H1 (cell line): ENCODE measurements at regions not wholly inside any gene's neighbourhood (a gene's known extent, or its start where the extent isn't known, plus 50 kb on each side); places are given as distances from the start of the nearest gene placed in this dataset.

Source experiments
- CTCF ChIA-PET: fragments of 300-600 bp; sonication (Branson Sonifier 250); formaldehyde crosslinking; loops from one replicate; lab custom pipeline; 2021; ENCODE audit not compliant: partially characterized antibody; lab: Charles Lee
- POLR2A ChIA-PET: fragments of 300-600 bp; sonication (Branson Sonifier 250); formaldehyde crosslinking; loops from one replicate; lab custom pipeline; 2021; ENCODE audit warnings: inconsistent platforms; ENCODE audit not compliant: partially characterized antibody; lab: Charles Lee
- DNase-seq, 2 experiments: peaks; one replicate each; pipeline versions ENCODE4 v3.0.0 to v3.0.0-alpha.2; 2010 to 2022; ENCODE audit warnings: low spot score in 2 of 2, low read depth in 1 of 2, mixed read lengths in 1 of 2
- FAIRE-seq: peaks from 2 replicates; lab custom pipeline; 2011; peaks lifted over from hg19 to GRCh38; lab: Jason Lieb, UNC
- H2AFZ ChIP-seq: 2 replicates; pipeline ENCODE4 v1.8.1; 2012; ENCODE audit warnings: low read length, inconsistent platforms
- H2AK5ac ChIP-seq: 2 replicates; pipeline ENCODE4 v1.6.1; 2013; ENCODE audit warnings: low read depth, low read length
- H2BK120ac ChIP-seq: replicated peaks from 2 replicates; pipeline ENCODE3; 2013; ENCODE audit warnings: low read depth, low read length, inconsistent platforms
- H2BK12ac ChIP-seq: 2 replicates; pipeline ENCODE4 v1.6.1; 2013; ENCODE audit warnings: low read depth, low read length
- H2BK15ac ChIP-seq: 2 replicates; pipeline ENCODE4 v1.6.1; 2013; ENCODE audit warnings: low read length
- H2BK20ac ChIP-seq: 2 replicates; pipeline ENCODE4 v1.6.1; 2013; ENCODE audit warnings: low read length
- H2BK5ac ChIP-seq: 2 replicates; pipeline ENCODE4 v1.6.1; 2013; ENCODE audit warnings: low read depth, low read length
- H3K14ac ChIP-seq: 2 replicates; pipeline ENCODE4 v1.6.1; 2013; ENCODE audit warnings: inconsistent platforms; ENCODE audit not compliant: insufficient read length
- H3K18ac ChIP-seq: 2 replicates; pipeline ENCODE4 v1.6.1; 2013; ENCODE audit warnings: low read length; ENCODE audit errors: extremely low read depth
- H3K23ac ChIP-seq: 2 replicates; pipeline ENCODE4 v1.6.1; 2013; ENCODE audit warnings: inconsistent platforms; ENCODE audit not compliant: insufficient read length
- H3K23me2 ChIP-seq: 2 replicates; pipeline ENCODE4 v1.6.1; 2013; ENCODE audit warnings: low read depth, low read length
- H3K27ac ChIP-seq: 2 replicates; pipeline ENCODE4 v1.6.1; 2011; ENCODE audit warnings: low read depth, low read length, inconsistent platforms
- H3K27me3 ChIP-seq, 4 experiments: replicated peaks in 1 of 4; 1 replicate in 1 of 4; 2 replicates in 3 of 4; pipeline versions ENCODE4 v1.6.1 to v1.8.1; 2011 to 2013; ENCODE audit warnings: low read length in 3 of 4, mild to moderate bottlenecking in 3 of 4, inconsistent platforms in 2 of 4, mixed read lengths in 2 of 4, moderate library complexity in 1 of 4; ENCODE audit not compliant: control insufficient read depth in 3 of 4, insufficient read depth in 3 of 4; ENCODE audit errors: extremely low read depth in 1 of 4
- H3K36me3 ChIP-seq, 4 experiments: 2 replicates each; pipeline versions ENCODE4 v1.6.1 to v1.8.1; 2011 to 2013; ENCODE audit warnings: mild to moderate bottlenecking in 4 of 4, low read length in 3 of 4, moderate library complexity in 2 of 4, control low read depth in 1 of 4, inconsistent platforms in 1 of 4; ENCODE audit not compliant: insufficient read depth in 4 of 4, control insufficient read depth in 2 of 4
- H3K4ac ChIP-seq: replicated peaks from 2 replicates; pipeline ENCODE3; 2013; ENCODE audit warnings: low read length, low read depth, mixed read lengths, inconsistent platforms; ENCODE audit not compliant: insufficient read length
- H3K4me1 ChIP-seq, 4 experiments: replicated peaks in 1 of 4; 1 replicate in 1 of 4; 2 replicates in 3 of 4; pipeline versions ENCODE4 v1.6.1 to v1.8.1; 2011 to 2013; ENCODE audit warnings: low read length in 3 of 4, inconsistent platforms in 2 of 4, mixed read lengths in 1 of 4; ENCODE audit not compliant: insufficient read depth in 4 of 4, control insufficient read depth in 3 of 4
- H3K4me2 ChIP-seq, 2 experiments: 2 replicates each; pipeline versions ENCODE4 v1.6.1 to v1.8.1; 2011 to 2013; ENCODE audit warnings: low read depth in 2 of 2, low read length in 2 of 2, control low read depth in 1 of 2, inconsistent platforms in 1 of 2, mild to moderate bottlenecking in 1 of 2; ENCODE audit not compliant: insufficient read depth in 1 of 2
- H3K4me3 ChIP-seq, 4 experiments: fragments of 200-600, 300-600 bp in 1 of 4; sonication (generic), shearing (Covaris generic), sonication (Bioruptor Twin) in 1 of 4; 2 replicates each; pipeline versions ENCODE4 v1.5.1 to v1.8.1; 2011 to 2016; ENCODE audit warnings: low read length in 4 of 4, low read depth in 3 of 4, control low read depth in 2 of 4, inconsistent platforms in 2 of 4, mild to moderate bottlenecking in 2 of 4, mixed read lengths in 1 of 4, moderate library complexity in 1 of 4; ENCODE audit not compliant: insufficient read depth in 2 of 4; ENCODE audit errors: extremely low read depth in 1 of 4
- H3K56ac ChIP-seq: replicated peaks from 2 replicates; pipeline ENCODE3; 2013; ENCODE audit warnings: low read depth, mild to moderate bottlenecking, mixed read lengths, low read length, inconsistent platforms; ENCODE audit not compliant: insufficient read length
- H3K79me1 ChIP-seq: 2 replicates; pipeline ENCODE4 v1.6.1; 2013; ENCODE audit warnings: low read depth, low read length, control low read depth
- H3K79me2 ChIP-seq, 2 experiments: 2 replicates each; pipeline versions ENCODE4 v1.6.1 to v1.8.1; 2012 to 2013; ENCODE audit warnings: low read length in 2 of 2, mild to moderate bottlenecking in 2 of 2, inconsistent platforms in 1 of 2; ENCODE audit not compliant: insufficient read depth in 2 of 2, control insufficient read depth in 1 of 2
- H3K9ac ChIP-seq, 4 experiments: replicated peaks in 1 of 4; 1 replicate in 1 of 4; 2 replicates in 3 of 4; pipeline versions ENCODE4 v1.6.1 to v1.8.1; 2011 to 2013; ENCODE audit warnings: low read depth in 3 of 4, low read length in 3 of 4, control low read depth in 2 of 4, mild to moderate bottlenecking in 2 of 4, moderate library complexity in 2 of 4, inconsistent platforms in 1 of 4; ENCODE audit errors: extremely low read depth in 1 of 4
- H3K9me3 ChIP-seq, 2 experiments: 2 replicates each; pipeline versions ENCODE4 v1.6.1 to v1.8.1; 2012 to 2013; ENCODE audit warnings: mild to moderate bottlenecking in 2 of 2, moderate library complexity in 2 of 2, control low read depth in 1 of 2, inconsistent platforms in 1 of 2, low read depth in 1 of 2, low read length in 1 of 2, mixed read lengths in 1 of 2; ENCODE audit not compliant: insufficient read depth in 2 of 2
- H4K20me1 ChIP-seq, 2 experiments: replicated peaks in 1 of 2; 2 replicates each; pipeline versions ENCODE3 to v1.8.1; 2011 to 2013; ENCODE audit warnings: inconsistent platforms in 2 of 2, low read length in 2 of 2, mild to moderate bottlenecking in 1 of 2; ENCODE audit not compliant: insufficient read depth in 2 of 2, control insufficient read depth in 1 of 2
- H4K5ac ChIP-seq: 2 replicates; pipeline ENCODE4 v1.6.1; 2013; ENCODE audit warnings: low read length, low read depth, mixed read lengths, inconsistent platforms; ENCODE audit not compliant: insufficient read length
- H4K8ac ChIP-seq: 2 replicates; pipeline ENCODE4 v1.8.0; 2013; ENCODE audit warnings: mild to moderate bottlenecking, moderate library complexity, low read length, inconsistent platforms; ENCODE audit not compliant: insufficient read depth; ENCODE audit errors: extremely low read depth
- H4K91ac ChIP-seq: replicated peaks from 2 replicates; pipeline ENCODE3; 2013; ENCODE audit warnings: low read length, mixed read lengths, inconsistent platforms; ENCODE audit not compliant: insufficient read length
- NRF1 ChIP-seq: IDR thresholded peaks from 2 replicates; pipeline ENCODE4 v1.6.1; 2011; ENCODE audit warnings: mild to moderate bottlenecking, low read depth, low read length, improper control_type of control experiment
- WGBS, 2 experiments: shearing (Covaris generic) in 1 of 2; methylation state at CpG; one replicate each; pipeline versions ENCODE4 v1.1.6 to v1.1.7; 2013 to 2015; ENCODE audit warnings: low lambda C conversion rate in 2 of 2, mixed read lengths in 2 of 2, inconsistent platforms in 1 of 2, low coverage in 1 of 2, missing lambda C conversion rate in 1 of 2; ENCODE audit not compliant: insufficient replicate concordance in 2 of 2, insufficient coverage in 1 of 2, insufficient read length in 1 of 2; ENCODE audit errors: extremely low coverage in 1 of 2, missing lambda C conversion rate in 1 of 2; 5-methylcytosine and 5-hydroxymethylcytosine counted together
- TF ChIP-seq, protein P1 (sequence below): IDR thresholded peaks from 2 replicates; pipeline ENCODE4 v1.6.1; 2011; ENCODE audit warnings: low read length, improper control_type of control experiment
- TF ChIP-seq, protein P2 (sequence below): IDR thresholded peaks from 2 replicates; pipeline ENCODE4 v1.6.1; 2012; ENCODE audit warnings: low read length, inconsistent platforms

DNA sequence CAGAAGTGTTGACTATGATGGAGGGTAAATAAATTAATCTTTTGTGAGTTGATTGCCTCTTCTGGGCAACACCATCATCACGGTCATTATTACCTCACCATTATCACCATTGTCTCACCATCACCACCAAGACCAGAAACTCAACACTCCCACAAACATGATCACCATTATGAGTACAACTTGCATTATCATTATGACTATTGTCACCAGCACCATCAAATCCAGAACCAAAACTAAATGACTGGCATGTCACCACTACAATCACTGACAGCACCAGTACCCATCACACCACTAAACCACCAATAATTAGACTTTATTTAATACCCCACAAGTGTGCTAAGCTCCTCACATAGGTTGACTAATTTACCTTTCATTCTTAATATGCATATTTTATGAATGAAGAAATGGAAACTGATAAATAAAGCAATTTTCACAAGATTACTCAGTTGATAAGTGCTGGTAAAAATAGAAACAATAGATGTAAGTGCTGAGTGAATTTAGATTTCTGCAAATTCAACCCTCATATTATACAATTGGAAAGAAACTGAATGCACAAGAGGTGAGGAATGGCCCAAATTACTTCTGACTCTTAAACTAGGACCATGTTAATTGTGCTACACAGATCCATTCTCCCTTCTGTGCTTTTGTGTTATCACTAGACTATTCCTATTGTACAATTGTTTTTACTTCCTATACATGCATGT is 517.8 kb upstream of the PAPPA start:
- DNase-seq (no peak), FAIRE-seq (no peak)
- no peak overlapping the region for H2AFZ ChIP-seq
- no peaks in the 10 kb centered on the region for H3K79me2 ChIP-seq
- no peak overlapping the region for H2BK20ac ChIP-seq
- no peak overlapping the region for H3K14ac ChIP-seq
- H2BK12ac ChIP-seq, result no peak overlapping the region
- H2BK15ac ChIP-seq, result no peak overlapping the region
- no peak overlapping the region for H2BK5ac ChIP-seq
- H3K4me2 ChIP-seq, result no peak overlapping the region
- H3K27ac ChIP-seq, result no peak overlapping the region
- H3K4me1 ChIP-seq, result no peaks in the 10 kb centered on the region
- H2AK5ac ChIP-seq, result no peak overlapping the region
- H3K18ac ChIP-seq, result no peak overlapping the region
- 0 out of 7 replicates have a peak, but pooled peaks cover 0 to 2% (median 0%) of the 10 kb centered on the region in 4 experiments for H3K27me3 ChIP-seq
- H4K8ac ChIP-seq, result no peak overlapping the region
- H3K9me3 ChIP-seq, result no peaks in the 10 kb centered on the region
- ChIA-PET POLR2A (no interaction called here), CTCF (no interaction called here)
- no peak overlapping the region for H3K4me3 ChIP-seq
- H3K79me1 ChIP-seq, result no peaks in the 10 kb centered on the region
- H2BK120ac ChIP-seq, result no peak overlapping the region
- no peak overlapping the region for H3K23ac ChIP-seq
- no peak overlapping the region for H3K56ac ChIP-seq
- no peak overlapping the region for H4K91ac ChIP-seq
- no peak overlapping the region for H4K5ac ChIP-seq
- H3K36me3 ChIP-seq, result no peaks in the 10 kb centered on the region
- H3K9ac ChIP-seq, result no peak overlapping the region
- WGBS, 2 experiments, result 76% methylated on average over 1 of the region's 1 CpG; no CpG with 5 or more reads in 1 of the 2 experiments
- H4K20me1 ChIP-seq, result no peaks in the 10 kb centered on the region
- H3K23me2 ChIP-seq, result no peaks in the 10 kb centered on the region
- no peak overlapping the region for H3K4ac ChIP-seq
- TF ChIP-seq, protein P1, sequence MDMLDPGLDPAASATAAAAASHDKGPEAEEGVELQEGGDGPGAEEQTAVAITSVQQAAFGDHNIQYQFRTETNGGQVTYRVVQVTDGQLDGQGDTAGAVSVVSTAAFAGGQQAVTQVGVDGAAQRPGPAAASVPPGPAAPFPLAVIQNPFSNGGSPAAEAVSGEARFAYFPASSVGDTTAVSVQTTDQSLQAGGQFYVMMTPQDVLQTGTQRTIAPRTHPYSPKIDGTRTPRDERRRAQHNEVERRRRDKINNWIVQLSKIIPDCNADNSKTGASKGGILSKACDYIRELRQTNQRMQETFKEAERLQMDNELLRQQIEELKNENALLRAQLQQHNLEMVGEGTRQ, result no peak
- TF ChIP-seq NRF1, result no peak
- TF ChIP-seq, protein P2, sequence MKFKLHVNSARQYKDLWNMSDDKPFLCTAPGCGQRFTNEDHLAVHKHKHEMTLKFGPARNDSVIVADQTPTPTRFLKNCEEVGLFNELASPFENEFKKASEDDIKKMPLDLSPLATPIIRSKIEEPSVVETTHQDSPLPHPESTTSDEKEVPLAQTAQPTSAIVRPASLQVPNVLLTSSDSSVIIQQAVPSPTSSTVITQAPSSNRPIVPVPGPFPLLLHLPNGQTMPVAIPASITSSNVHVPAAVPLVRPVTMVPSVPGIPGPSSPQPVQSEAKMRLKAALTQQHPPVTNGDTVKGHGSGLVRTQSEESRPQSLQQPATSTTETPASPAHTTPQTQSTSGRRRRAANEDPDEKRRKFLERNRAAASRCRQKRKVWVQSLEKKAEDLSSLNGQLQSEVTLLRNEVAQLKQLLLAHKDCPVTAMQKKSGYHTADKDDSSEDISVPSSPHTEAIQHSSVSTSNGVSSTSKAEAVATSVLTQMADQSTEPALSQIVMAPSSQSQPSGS, result no peak
